ENCODE measurements at regions not wholly inside any gene's neighbourhood (a gene's known extent, or its start where the extent isn't known, plus 50 kb on each side); places are given as distances from the start of the nearest gene placed in this dataset.

- DNase-seq (ENCODE audit: low spot score) (no peak), ATAC-seq (peak; percentile 39; the same call in 1 of the 2 replicates)
- no peaks in the 10 kb centered on the region; the same call in 1 of the 2 replicates for H3K36me3 Mint-ChIP-seq
- no peaks in the 10 kb centered on the region for H3K27me3 Mint-ChIP-seq (ENCODE audit: low read depth)
- POLR2A ChIA-PET, result no interaction called here
- H3K9me3 Mint-ChIP-seq, result peaks cover 2% of the 10 kb centered on the region
- peaks cover 8% of the 10 kb centered on the region for H3K4me1 Mint-ChIP-seq
- H3K4me3 Mint-ChIP-seq, result no peak overlapping the region
- H3K27ac Mint-ChIP-seq, result no peak overlapping the region
- CTCF ChIA-PET, result interaction anchor here (0.6 kb wide), 1 partner anchor 672 kb away, joined by 3 read pairs; no protein-coding TSS in a partner anchor
- TF ChIP-seq, protein P1, sequence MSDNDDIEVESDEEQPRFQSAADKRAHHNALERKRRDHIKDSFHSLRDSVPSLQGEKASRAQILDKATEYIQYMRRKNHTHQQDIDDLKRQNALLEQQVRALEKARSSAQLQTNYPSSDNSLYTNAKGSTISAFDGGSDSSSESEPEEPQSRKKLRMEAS (CRISPR knock-in tag; IDR thresholded peaks at IDR 0.05), result no peak
- no peak for TF ChIP-seq STAT6 (CRISPR knock-in tag; conservative IDR thresholded peaks at IDR 0.05; ENCODE audit: low read depth)
- TF ChIP-seq, protein P2, sequence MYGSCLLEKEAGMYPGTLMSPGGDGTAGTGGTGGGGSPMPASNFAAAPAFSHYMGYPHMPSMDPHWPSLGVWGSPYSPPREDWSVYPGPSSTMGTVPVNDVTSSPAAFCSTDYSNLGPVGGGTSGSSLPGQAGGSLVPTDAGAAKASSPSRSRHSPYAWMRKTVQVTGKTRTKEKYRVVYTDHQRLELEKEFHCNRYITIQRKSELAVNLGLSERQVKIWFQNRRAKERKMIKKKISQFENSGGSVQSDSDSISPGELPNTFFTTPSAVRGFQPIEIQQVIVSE (CRISPR knock-in tag; IDR thresholded peaks at IDR 0.05; ENCODE audit: borderline replicate concordance), result no peak
- no peak for TF ChIP-seq IRF2 (CRISPR knock-in tag; IDR thresholded peaks at IDR 0.05; ENCODE audit: borderline replicate concordance, low read depth)
- no peak for TF ChIP-seq ERG (CRISPR knock-in tag; IDR thresholded peaks at IDR 0.05)
- no peak for TF ChIP-seq TEAD1 (CRISPR knock-in tag; IDR thresholded peaks at IDR 0.05)
- no peak for TF ChIP-seq SP1 (CRISPR knock-in tag; conservative IDR thresholded peaks at IDR 0.05)
- TF ChIP-seq ARID4B (CRISPR knock-in tag; IDR thresholded peaks at IDR 0.05; ENCODE audit: borderline replicate concordance), result no peak
Measured at GRCh38 chr12:97288531-97288930, 174.1 kb upstream of the RMST start.

DNA sequence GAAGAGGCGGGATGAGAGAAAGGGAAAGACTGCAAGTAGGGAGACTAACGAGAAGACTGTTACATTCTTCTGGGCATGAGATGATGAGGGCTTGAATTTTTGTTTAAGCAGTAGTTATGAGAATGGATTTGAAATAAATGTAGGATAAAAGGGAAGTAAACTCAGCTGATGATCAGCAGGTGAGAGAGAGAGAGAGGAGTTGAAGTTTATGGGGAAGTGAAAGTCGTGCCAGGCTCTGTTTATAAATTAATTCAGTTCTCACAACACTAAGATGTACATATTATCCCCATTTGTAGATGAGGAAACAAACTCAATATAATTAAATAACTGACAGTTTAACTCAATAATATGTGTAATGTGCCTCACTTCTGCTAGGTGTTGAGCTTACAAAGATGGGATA, 170.0 kb upstream of the RMST start:
- POLR2A ChIA-PET, result no interaction called here
- no peak overlapping the region for H3K4me3 Mint-ChIP-seq
- no peak overlapping the region for H3K27ac Mint-ChIP-seq
- CTCF ChIA-PET, result no interaction called here
- no peak for TF ChIP-seq ZNF219 (CRISPR knock-in tag; IDR thresholded peaks at IDR 0.05; ENCODE audit: borderline replicate concordance)
- no peak for TF ChIP-seq RORB (CRISPR knock-in tag; IDR thresholded peaks at IDR 0.05)
- TF ChIP-seq ZNF423 (CRISPR knock-in tag; IDR thresholded peaks at IDR 0.05), result no peak
- TF ChIP-seq, protein P3, sequence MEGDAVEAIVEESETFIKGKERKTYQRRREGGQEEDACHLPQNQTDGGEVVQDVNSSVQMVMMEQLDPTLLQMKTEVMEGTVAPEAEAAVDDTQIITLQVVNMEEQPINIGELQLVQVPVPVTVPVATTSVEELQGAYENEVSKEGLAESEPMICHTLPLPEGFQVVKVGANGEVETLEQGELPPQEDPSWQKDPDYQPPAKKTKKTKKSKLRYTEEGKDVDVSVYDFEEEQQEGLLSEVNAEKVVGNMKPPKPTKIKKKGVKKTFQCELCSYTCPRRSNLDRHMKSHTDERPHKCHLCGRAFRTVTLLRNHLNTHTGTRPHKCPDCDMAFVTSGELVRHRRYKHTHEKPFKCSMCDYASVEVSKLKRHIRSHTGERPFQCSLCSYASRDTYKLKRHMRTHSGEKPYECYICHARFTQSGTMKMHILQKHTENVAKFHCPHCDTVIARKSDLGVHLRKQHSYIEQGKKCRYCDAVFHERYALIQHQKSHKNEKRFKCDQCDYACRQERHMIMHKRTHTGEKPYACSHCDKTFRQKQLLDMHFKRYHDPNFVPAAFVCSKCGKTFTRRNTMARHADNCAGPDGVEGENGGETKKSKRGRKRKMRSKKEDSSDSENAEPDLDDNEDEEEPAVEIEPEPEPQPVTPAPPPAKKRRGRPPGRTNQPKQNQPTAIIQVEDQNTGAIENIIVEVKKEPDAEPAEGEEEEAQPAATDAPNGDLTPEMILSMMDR (IDR thresholded peaks at IDR 0.05), result no peak
- TF ChIP-seq SOX15 (CRISPR knock-in tag; IDR thresholded peaks at IDR 0.05), result no peak
- TF ChIP-seq CBFB (CRISPR knock-in tag; IDR thresholded peaks at IDR 0.05; ENCODE audit: low read depth), result no peak
- TF ChIP-seq GTF2I (CRISPR knock-in tag; conservative IDR thresholded peaks at IDR 0.05), result no peak
- no peak for TF ChIP-seq FOXK1 (CRISPR knock-in tag; IDR thresholded peaks at IDR 0.05)
- no peak for TF ChIP-seq ATF1 (CRISPR knock-in tag; IDR thresholded peaks at IDR 0.05)
- TF ChIP-seq, protein P4, sequence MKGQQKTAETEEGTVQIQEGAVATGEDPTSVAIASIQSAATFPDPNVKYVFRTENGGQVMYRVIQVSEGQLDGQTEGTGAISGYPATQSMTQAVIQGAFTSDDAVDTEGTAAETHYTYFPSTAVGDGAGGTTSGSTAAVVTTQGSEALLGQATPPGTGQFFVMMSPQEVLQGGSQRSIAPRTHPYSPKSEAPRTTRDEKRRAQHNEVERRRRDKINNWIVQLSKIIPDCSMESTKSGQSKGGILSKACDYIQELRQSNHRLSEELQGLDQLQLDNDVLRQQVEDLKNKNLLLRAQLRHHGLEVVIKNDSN (CRISPR knock-in tag; IDR thresholded peaks at IDR 0.05), result no peak
- TF ChIP-seq IRF1 (CRISPR knock-in tag; IDR thresholded peaks at IDR 0.05), result no peak
- TF ChIP-seq MXD4 (CRISPR knock-in tag; IDR thresholded peaks at IDR 0.05; ENCODE audit: borderline replicate concordance), result no peak
- TF ChIP-seq ELF4 (CRISPR knock-in tag; IDR thresholded peaks at IDR 0.05; ENCODE audit: low read depth), result no peak
- no peak for TF ChIP-seq TP53 (CRISPR knock-in tag; IDR thresholded peaks at IDR 0.05)
- DNase-seq (ENCODE audit: low spot score) (no peak), ATAC-seq (no peak)
- H3K36me3 Mint-ChIP-seq, result peaks cover 26% of the 10 kb centered on the region
- peaks cover 36% of the 10 kb centered on the region for H3K9me3 Mint-ChIP-seq
- H3K27me3 Mint-ChIP-seq (ENCODE audit: low read depth), result no peaks in the 10 kb centered on the region
- H3K4me1 Mint-ChIP-seq, result peaks cover 8% of the 10 kb centered on the region

All from WTC11 (cell line).